ENCODE measurements at regions not wholly inside any gene's neighbourhood (a gene's known extent, or its start where the extent isn't known, plus 50 kb on each side); places are given as distances from the start of the nearest gene placed in this dataset.

- DNase-seq = no peak
These were observed 156.5 kb downstream of the MOXD1 start for GRCh38 chr6:132244744-132245143.

GRCh38 chr6:132236744-132237143, 164.5 kb downstream of the MOXD1 start:
- DNase-seq = no peak

- no peak for DNase-seq
These were observed 165.0 kb downstream of the MOXD1 start for GRCh38 chr6:132236281-132236680.

GRCh38 chr6:132235596-132236280, 165.5 kb downstream of the MOXD1 start:
- no peak for DNase-seq

GRCh38 chr6:132234356-132234755, 166.9 kb downstream of the MOXD1 start:
- DNase-seq = no peak

- no peak for DNase-seq
These were observed 170.0 kb downstream of the MOXD1 start for GRCh38 chr6:132231121-132231884.

- DNase-seq = no peak
These were observed 172.4 kb downstream of the MOXD1 start for GRCh38 chr6:132228894-132229293.

- DNase-seq = no peak
These were observed 173.4 kb downstream of the MOXD1 start for GRCh38 chr6:132227904-132228303.

- DNase-seq = no peak
These were observed 176.3 kb downstream of the MOXD1 start for GRCh38 chr6:132224943-132225342.

- DNase-seq = no peak
These were observed 180.5 kb downstream of the MOXD1 start for GRCh38 chr6:132220800-132221199.

- no peak for DNase-seq
These were observed 181.4 kb downstream of the MOXD1 start for GRCh38 chr6:132219901-132220300.

GRCh38 chr6:132218059-132218696, 183.1 kb downstream of the MOXD1 start:
- peak in 2 of 3 donors; percentile 9 to 46 for DNase-seq

- DNase-seq = no peak
These were observed 185.5 kb downstream of the MOXD1 start for GRCh38 chr6:132215805-132216204.

- no peak for DNase-seq
These were observed 186.6 kb downstream of the MOXD1 start for GRCh38 chr6:132214716-132215115.

- DNase-seq = no peak
These were observed 187.5 kb downstream of the MOXD1 start for GRCh38 chr6:132213732-132214131.

GRCh38 chr6:132213191-132213590, 188.1 kb downstream of the MOXD1 start:
- no peak for DNase-seq

GRCh38 chr6:132210886-132211563, 190.2 kb downstream of the MOXD1 start:
- no peak for DNase-seq

GRCh38 chr6:132209351-132209750, 191.9 kb downstream of the MOXD1 start:
- DNase-seq = no peak

- DNase-seq = no peak
These were observed 193.3 kb downstream of the MOXD1 start for GRCh38 chr6:132207991-132208390.

- DNase-seq = no peak
These were observed 195.3 kb downstream of the MOXD1 start for GRCh38 chr6:132205946-132206345.

GRCh38 chr6:132204591-132204990, 196.7 kb downstream of the MOXD1 start:
- DNase-seq = no peak

- no peak for DNase-seq
These were observed 198.7 kb downstream of the MOXD1 start for GRCh38 chr6:132202574-132202973.

GRCh38 chr6:132199343-132199742, 201.9 kb downstream of the MOXD1 start:
- no peak for DNase-seq
